Right cardiac atrium (tissue), 5 donors: ENCODE measurements at regions not wholly inside any gene's neighbourhood (a gene's known extent, or its start where the extent isn't known, plus 50 kb on each side); places are given as distances from the start of the nearest gene placed in this dataset.
A peak's percentile ranks its signal among the peaks of the same experiment; 100 is the strongest.
"Not testable (repeated sequence)": the region's sequence is repeated elsewhere in the genome, so short reads cannot be mapped to it uniquely, and the experiment has no call there.

Source experiments
- ATAC-seq, 2 donors: fragments of 200-7000 bp; cut with Tn5 transposase; one replicate each; pipeline versions ENCODE4 v1.8.0 to v1.9.1; 2020; ENCODE audit warnings: moderate library complexity in 2 of 2, mild to moderate bottlenecking in 1 of 2
- DNase-seq, 3 donors: peaks; one replicate each; pipeline ENCODE4 v3.0.0-alpha.2; 2020
- H3K27ac ChIP-seq: one replicate; pipeline ENCODE4 v1.5.1; 2013; ENCODE audit warnings: mild to moderate bottlenecking, low read length, control low read depth, moderate library complexity
- H3K27me3 ChIP-seq: one replicate; pipeline ENCODE4 v1.6.1; 2013; ENCODE audit not compliant: control insufficient read depth, insufficient read depth
- H3K4me1 ChIP-seq: one replicate; pipeline ENCODE4 v1.6.1; 2013; ENCODE audit warnings: low read length; ENCODE audit not compliant: control insufficient read depth, insufficient read depth
- H3K4me3 ChIP-seq: one replicate; pipeline ENCODE4 v1.5.1; 2013; ENCODE audit warnings: low read length, control low read depth
- H3K9me3 ChIP-seq: one replicate; pipeline ENCODE4 v1.6.1; 2013; ENCODE audit warnings: low read length; ENCODE audit not compliant: control insufficient read depth
- WGBS: extraction: QIAGEN DNeasy Blood & Tissue Kit; methylation state at CpG from one replicate; pipeline ENCODE4 v1.1.7; 2013; 5-methylcytosine and 5-hydroxymethylcytosine counted together
- intact Hi-C, 4 donors: fragments of 100-400 bp; cut with DNase I; formaldehyde crosslinking; loops; one replicate each; pipeline versions ENCODE4 v1.11.0 to v1.14.0; 2022 to 2023
- donor health status: healthy with polysubstance abuse.
- donor health status: DM: no; HTN: yes; CAD: no.
- donor health status: DM: no; HTN: no; CAD: no.
- donor health status: DM: no; HTN: yes; CAD: no; lungs with severe emphysema.
- donor health status: DM: yes; HTN: yes; CAD: no.

DNA sequence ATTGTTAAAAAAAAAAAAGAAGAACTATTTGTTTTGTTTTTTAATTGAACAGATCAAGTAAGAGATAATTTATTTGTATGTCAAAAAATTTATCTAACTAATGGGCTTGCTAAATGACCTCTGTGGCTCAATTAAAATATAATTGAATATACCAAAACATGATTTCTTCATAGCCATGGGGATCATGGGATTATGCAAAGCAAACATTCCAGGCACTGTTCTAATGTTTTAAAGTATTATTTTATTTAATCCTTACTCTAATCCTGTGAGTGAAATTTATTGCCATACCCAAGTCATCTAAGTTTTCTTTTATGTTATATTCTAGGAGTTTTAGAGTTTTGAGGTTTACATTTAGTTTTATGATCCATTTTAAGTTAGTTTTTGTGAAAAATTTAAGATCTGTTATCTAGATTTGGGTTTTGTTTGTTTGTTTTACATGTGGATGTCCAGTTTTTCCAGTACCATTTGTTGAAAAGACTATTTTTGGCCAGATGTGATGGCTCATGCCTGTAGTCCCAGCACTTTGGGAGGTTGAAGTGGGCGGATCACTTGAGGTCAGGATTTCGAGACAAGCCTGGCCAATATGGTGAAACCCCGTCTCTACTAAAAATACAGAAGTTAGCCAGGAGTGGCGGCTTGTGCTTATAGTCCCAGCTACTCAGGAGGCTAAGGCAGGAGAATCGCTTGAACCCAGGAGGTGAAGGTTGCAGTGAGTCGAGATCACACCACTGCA, 52.3 kb upstream of the CNOT10 start:
- no peak overlapping the region for H3K27ac ChIP-seq
- H3K4me3 ChIP-seq: no peak overlapping the region
- intact Hi-C loops: no loop called here
- H3K9me3 ChIP-seq: no peaks in the 10 kb centered on the region
- ATAC-seq: no peak
- no peaks in the 10 kb centered on the region for H3K27me3 ChIP-seq
- no peaks in the 10 kb centered on the region for H3K4me1 ChIP-seq
- 79% methylated on average over 6 of the region's 6 CpGs for WGBS
- DNase-seq: no peak

DNA sequence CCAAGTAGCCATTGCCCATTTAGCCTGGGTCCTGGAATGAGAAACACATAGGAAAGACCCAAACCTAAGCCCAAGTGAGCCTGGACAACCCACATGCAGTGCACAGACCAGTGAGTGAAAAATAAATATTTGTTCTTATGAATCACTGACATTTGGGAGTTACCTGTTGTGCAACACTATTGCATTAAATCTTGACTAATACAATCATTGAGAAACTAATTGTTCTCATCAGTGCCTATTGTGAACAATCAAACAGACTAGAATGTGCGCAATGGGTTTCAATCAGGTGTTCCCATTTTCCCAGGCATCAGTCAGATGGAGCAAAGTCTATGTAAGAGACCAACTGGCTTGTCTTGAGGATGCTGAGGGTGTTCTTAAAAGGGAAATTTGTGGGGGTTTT, 54.7 kb upstream of the CNOT10 start:
- ATAC-seq: no peak
- no peaks in the 10 kb centered on the region for H3K27me3 ChIP-seq

DNA sequence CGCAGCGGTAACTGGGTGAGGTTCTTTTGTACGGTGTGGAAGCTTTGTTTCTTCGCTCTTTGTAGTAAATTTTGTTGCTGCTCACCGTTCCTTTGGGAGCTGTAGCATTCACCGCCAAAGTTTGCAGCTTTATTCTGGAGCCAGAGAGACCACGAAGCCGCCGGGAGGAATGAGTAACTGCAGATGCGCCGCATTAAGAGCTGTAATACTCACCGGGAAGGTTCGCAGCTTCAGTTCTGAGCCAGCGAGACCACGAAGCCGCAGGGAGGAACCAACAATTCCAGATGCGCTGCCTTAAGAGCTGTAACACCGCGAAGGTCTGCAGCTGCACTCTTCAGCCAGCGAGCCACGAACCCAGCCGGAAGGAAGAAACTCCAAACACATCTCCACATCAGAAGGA, 56.0 kb upstream of the DYNC1LI1 start:
- no peak for DNase-seq
- ATAC-seq: no peak
- Histone ChIP-seq H3K27ac (no peak overlapping the region), H3K4me3 (no peak overlapping the region), H3K4me1 (no peaks in the 10 kb centered on the region), H3K9me3 (no peaks in the 10 kb centered on the region), H3K27me3 (no peaks in the 10 kb centered on the region)
- intact Hi-C loops: no loop called here
- WGBS: 87% methylated on average over 22 of the region's 22 CpGs

More for the DNA sequence above, 54.7 kb upstream of the CNOT10 start:
- 95% methylated on average over 1 of the region's 1 CpG for WGBS
- intact Hi-C loops: no loop called here
- Histone ChIP-seq H3K27ac (no peak overlapping the region), H3K9me3 (no peaks in the 10 kb centered on the region), H3K4me1 (no peaks in the 10 kb centered on the region), H3K4me3 (no peak overlapping the region)
- DNase-seq: no peak

DNA sequence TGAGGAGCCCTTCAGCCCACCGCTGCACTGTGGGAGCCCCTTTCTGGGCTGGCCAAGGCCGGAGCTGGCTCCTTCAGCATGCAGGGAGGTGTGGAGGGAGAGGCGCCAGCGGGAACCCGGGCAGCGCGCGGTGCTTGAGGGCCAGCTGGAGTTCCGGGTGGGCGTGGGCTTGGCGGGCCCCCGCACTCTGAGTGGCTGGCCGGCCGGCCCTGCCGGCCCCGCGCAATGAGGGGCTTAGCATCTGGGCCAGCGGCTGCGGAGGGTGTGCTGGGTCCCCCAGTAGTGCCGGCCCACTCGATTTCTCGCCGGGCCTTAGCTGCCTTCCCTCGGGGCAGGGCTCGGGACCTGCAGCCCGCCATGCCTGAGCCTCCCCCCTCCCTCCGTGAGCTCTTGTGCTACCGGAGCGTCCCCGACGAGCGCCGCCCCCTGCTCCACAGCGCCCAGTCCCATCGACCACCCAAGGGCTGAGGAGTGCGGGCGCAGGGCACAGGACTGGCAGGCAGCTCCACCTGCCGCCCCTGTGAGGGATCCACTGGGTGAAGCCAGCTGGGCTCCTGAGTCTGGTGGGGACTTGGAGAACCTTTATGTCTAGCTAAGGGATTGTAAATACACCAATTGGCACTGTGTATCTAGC, 55.0 kb upstream of the DYNC1LI1 start:
- H3K4me3 ChIP-seq, H3K27me3 ChIP-seq, intact Hi-C loops, H3K9me3 ChIP-seq, H3K27ac ChIP-seq, ATAC-seq, H3K4me1 ChIP-seq: not testable (repeated sequence)
- WGBS: 91% methylated on average over 37 of the region's 38 CpGs
- DNase-seq: peak in 1 of 3 donors; percentile 37

DNA sequence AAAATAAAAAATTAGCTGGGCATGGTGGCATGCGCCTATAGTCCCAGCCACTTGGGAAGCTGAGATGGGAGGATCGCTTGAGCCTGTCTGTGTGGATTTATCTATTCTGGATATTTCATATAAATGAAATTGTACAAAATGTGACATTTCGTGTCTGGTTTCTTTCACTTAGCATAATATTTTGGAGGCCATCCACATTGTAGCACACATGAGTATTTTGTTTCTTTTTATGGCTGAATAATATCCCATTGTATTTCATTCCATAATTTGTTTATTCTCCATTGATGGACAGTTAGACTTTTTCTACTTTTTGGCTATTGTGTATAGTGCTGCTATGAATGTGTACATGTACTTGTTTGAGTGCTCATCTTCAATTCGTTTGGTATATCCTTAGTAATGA, 52.9 kb upstream of the DYNC1LI1 start:
- intact Hi-C loops: no loop called here

DNA sequence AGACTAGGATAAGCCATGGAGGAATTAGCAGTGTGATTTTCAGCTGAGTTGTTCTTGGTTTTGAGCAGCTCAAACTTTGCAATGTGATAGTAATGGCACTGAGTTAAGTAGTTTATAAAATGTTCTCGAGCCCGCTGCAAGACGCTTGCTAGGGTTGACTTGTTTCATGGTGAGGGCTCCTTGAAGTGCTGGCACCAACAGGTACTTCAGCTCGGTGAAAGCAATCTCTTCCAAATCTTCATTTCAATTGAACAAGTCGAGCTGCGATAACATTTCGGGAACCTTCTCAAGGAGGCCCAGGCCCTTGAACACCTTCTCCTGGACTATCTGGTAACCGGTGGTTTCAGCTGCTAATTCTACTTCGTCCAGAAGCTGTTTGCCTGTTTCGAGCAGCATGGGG, 50.8 kb upstream of the DYNC1LI1 start:
- WGBS: 92% methylated on average over 10 of the region's 10 CpGs
- no peak overlapping the region for H3K27ac ChIP-seq
- no peak for DNase-seq
- H3K4me1 ChIP-seq: no peaks in the 10 kb centered on the region
- ATAC-seq: no peak
- intact Hi-C loops: no loop called here
- no peaks in the 10 kb centered on the region for H3K9me3 ChIP-seq
- no peak overlapping the region for H3K4me3 ChIP-seq
- no peaks in the 10 kb centered on the region for H3K27me3 ChIP-seq

More for the DNA sequence above, 52.9 kb upstream of the DYNC1LI1 start:
- H3K4me1 ChIP-seq: no peaks in the 10 kb centered on the region
- H3K27ac ChIP-seq: no peak overlapping the region
- no peak overlapping the region for H3K4me3 ChIP-seq
- ATAC-seq (no peak), DNase-seq (no peak)
- WGBS: 74% methylated on average over 4 of the region's 4 CpGs
- no peaks in the 10 kb centered on the region for H3K9me3 ChIP-seq
- no peaks in the 10 kb centered on the region for H3K27me3 ChIP-seq

DNA sequence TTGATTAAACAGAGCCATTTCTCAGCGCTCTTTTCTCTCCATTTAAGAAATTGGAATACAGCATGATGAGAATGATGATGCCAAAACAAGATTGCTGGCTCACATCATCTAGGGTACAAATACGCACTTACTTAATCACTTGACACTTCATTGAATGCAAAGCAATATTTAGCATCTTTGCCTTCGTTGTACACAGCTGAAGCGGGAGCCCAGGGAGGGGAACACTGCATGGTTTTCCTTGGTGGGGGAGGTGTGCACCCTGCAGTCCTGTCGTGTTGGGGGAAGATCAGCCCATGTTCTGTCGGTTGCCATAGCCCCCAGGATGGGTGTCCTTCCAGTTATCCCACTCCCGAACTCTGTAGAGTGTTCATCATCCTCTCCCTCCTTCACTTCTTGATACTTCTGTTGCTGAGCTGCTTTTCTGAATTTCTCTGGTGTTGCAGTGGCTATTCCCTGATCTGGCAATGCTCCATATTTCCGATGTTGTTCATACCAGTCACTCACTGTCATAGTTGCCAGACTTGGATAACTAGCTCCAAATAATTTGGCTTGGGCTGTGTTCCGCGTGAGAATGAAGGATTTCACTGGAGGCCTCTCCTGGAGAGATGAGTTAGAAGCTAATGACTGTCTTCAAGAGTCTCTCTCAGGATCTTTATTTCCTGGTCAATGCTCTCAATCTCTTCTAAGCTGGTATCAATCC, 50.1 kb upstream of the DYNC1LI1 start:
- H3K9me3 ChIP-seq: no peaks in the 10 kb centered on the region
- DNase-seq: no peak
- no peaks in the 10 kb centered on the region for H3K27me3 ChIP-seq
- no peak overlapping the region for H3K27ac ChIP-seq
- H3K4me1 ChIP-seq: no peaks in the 10 kb centered on the region
- no peak overlapping the region for H3K4me3 ChIP-seq
- intact Hi-C loops: no loop called here
- 69% methylated on average over 10 of the region's 10 CpGs for WGBS
- no peak for ATAC-seq
